Glomerular visceral epithelial cell (primary cell): ENCODE measurements at regions not wholly inside any gene's neighbourhood (a gene's known extent, or its start where the extent isn't known, plus 50 kb on each side); places are given as distances from the start of the nearest gene placed in this dataset.

Source experiments
- DNase-seq: peaks from one replicate; pipeline ENCODE4 v3.0.0-alpha.2; 2016; ENCODE audit errors: extremely low spot score

- no peak for DNase-seq
Observed at GRCh38 chr2:180370511-180371205, 363.6 kb upstream of the CWC22 start.

DNA sequence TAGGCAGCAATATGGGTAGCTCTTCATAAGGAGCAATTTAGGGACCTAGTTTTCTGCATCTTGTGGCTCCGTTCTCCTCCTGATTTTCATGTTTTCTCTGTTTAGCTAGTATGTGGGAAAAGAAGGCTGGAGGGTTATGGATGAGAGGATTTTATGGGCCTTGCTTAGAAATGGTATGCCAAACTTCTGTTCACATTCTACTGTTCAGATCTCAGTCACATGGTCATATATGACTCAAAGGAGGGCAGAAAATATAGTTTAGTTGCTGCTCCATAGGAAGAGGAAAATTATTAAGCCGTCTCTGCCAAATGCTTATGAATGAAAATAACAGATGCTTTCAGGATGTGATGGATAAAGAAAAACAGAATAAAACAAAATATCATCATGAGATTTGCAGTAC is 361.8 kb upstream of the CWC22 start:
- no peak for DNase-seq

GRCh38 chr2:180367815-180368214 is 360.7 kb upstream of the CWC22 start:
- DNase-seq, result no peak

GRCh38 chr2:180366481-180366880 is 359.4 kb upstream of the CWC22 start:
- no peak for DNase-seq

GRCh38 chr2:180364719-180365118 is 357.6 kb upstream of the CWC22 start:
- no peak for DNase-seq

DNA sequence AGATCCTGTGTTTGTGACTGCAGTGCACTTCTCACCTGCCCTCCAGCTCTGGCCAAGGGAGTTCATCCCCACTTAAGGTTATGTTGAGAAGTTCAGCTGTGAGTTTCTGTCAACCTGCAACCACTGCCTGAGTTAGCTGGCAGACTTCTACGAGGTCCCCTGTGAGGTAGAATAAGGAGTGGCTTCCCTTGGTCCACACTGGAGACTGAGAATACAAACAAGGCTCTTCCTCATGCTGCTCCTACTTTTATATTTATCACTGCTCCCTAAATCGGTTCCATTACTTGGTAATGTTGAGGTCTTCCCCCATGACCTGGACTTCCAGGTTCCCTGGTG is 353.2 kb upstream of the CWC22 start:
- no peak for DNase-seq

GRCh38 chr2:180359522-180360282 is 352.6 kb upstream of the CWC22 start:
- no peak for DNase-seq

DNA sequence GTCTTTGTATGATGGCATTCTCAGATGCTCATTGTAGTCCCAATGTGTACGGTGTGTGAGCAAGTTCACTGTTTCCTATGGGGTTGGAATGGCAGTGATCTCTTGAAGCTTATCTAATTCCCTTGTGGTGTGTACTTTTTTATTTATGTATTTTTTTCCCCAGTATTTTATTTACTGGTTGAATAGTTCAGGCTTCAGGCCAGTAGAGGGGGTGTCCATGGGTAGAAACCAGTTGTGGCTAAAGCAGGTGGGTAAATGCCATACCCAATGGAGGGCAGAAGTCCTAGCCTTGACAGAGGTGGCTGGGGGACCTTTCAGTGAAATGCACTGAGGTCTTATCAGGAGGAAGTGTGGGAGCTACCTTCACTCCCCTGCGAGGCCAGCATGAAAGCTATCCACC is 351.4 kb upstream of the CWC22 start:
- DNase-seq, result no peak

GRCh38 chr2:180356676-180357075 is 349.6 kb upstream of the CWC22 start:
- no peak for DNase-seq

- no peak for DNase-seq
Observed at GRCh38 chr2:180352620-180353019, 345.5 kb upstream of the CWC22 start.

GRCh38 chr2:180349809-180350208 is 342.7 kb upstream of the CWC22 start:
- DNase-seq, result no peak

DNA sequence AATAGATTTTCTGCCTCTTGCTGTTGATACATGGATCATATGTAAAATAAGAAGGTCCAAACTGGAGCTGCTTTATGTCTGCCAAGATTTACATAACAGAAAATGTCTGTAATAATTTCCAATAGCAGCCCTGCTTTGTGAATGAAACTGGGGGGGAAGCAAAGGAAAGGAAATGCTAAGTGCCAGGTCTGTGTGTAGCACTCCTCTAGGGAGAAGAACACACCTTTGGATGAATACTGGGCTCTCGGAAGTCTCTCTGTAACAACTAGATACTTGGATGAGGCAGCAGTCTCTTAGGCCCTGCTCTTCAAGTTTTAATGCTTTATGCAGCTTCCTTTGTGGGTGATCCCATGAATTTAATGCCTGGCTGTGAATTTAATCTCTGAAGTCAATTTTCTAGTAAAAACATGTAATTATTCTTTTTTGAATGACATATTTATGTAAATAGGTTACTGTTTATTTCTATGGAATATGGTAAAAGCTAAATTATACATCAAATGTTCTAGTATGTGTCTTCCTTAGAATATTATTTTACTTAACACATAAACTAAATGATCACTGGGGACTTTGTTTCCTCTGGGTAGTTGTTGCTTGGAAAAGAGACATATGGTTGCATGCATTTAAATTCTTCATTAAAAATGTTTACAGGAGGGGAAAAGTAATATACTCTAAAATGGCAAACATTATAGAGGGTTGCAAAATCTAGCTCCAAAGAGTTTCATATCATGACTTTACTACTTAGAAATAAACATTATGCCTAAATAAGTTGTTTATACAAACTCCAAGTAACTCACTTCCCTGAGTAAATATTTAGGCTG is 336.6 kb upstream of the CWC22 start:
- DNase-seq, result no peak

DNA sequence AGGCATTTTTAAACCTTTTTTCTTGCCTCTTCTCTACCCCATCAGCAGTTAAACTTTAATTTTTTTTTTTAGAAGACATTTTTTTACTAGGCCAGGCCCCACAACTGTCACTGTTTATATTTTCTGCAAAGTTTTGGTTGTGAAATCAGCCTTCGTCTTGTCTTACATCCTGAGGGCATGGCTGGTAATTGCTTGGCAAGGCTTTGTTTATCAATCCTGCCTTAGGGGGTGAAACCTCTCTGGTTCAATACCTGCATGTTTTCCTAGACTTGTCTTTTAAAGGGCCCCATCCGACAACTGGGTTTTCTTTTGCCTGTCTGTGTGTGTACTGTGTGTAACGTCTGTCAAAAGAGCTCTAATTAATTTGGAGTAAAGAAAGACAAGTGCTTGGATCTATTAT is 330.0 kb upstream of the CWC22 start:
- no peak for DNase-seq

DNA sequence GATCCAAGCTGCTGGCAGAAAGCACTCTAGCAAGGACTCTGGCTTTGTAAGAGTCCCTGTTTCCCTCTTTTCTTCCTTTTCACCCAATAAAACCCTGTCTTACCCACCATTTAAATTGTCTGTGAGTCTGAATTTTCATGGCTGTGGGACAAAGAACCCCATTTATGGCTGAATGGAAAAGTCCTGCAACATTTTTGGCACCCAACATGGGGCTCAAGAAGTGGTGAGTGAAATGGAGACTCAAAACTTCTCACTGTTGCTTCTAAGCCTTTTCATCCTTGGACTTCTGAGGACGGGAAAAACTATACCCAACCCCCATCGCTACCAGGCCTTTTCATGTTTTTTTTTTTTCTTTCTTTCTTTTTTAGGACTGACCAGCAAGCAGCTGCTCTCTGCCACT is 329.5 kb upstream of the CWC22 start:
- no peak for DNase-seq

DNA sequence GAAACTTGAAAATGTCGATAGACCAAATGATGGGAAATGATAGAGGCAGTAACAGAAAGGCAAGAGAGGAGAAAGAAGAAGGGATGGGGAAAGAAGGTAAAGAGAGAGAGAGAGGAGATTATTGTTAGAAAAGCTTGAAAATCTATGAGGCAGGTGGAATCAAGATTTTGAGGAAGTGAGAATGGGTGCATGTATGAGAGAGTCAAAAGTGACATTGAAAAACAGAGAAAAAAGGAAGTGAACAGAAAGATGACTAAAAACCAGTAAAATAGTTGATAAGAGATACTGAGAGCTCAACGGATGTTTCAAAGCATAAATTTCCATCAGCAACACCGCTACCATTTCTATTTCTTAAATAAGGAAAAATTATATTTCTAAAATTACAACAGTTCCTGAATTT is 327.4 kb upstream of the CWC22 start:
- DNase-seq, result no peak

- no peak for DNase-seq
Observed at GRCh38 chr2:180328795-180329422, 321.8 kb upstream of the CWC22 start.

GRCh38 chr2:180327185-180327584 is 320.1 kb upstream of the CWC22 start:
- DNase-seq, result no peak

GRCh38 chr2:180325416-180326120 is 318.5 kb upstream of the CWC22 start:
- DNase-seq, result no peak

DNA sequence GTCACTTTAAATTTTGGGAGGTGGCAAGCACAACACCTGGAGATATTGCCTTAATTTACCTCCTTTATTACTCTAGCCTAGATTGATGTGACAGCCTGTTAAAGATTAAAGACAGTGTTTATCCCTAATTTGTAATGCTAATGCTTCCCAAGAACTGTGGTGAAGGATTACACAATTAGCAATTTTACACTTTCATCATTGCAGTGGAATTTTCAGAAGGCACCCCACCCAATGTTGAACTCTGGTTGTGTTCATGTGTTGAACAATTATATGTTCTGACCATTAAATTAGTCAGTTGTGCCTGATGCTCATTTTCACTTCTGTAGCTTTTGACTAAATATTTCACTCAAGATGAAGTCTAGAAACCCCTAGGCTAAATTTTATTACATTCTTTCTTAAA is 317.1 kb upstream of the CWC22 start:
- DNase-seq, result no peak

DNA sequence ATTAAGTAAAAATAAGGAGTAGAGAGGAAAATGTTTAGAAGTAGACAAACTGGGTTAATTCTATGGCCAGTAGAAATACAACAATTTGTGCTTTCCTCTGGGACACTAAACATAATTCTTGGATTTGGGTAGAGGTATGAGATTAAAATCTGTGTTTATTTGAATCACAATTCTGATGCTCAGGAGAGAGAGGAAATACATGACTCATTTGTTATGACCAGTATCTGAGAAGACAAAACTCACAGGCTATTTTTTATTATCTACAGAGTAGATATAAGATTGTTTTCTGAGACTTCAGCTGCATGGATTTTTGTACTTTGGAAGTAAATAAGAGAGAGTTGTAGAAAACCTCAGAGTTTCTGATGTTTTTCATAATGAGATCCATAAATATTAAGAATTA is 315.7 kb upstream of the CWC22 start:
- no peak for DNase-seq

GRCh38 chr2:180319586-180320405 is 312.7 kb upstream of the CWC22 start:
- DNase-seq, result no peak
